GM12878 (cell line): ENCODE measurements at regions not wholly inside any gene's neighbourhood (a gene's known extent, or its start where the extent isn't known, plus 50 kb on each side); places are given as distances from the start of the nearest gene placed in this dataset.

ENCODE experiments used
- ATAC-seq: fragments of 200-7000 bp; cut with Tn5 transposase; 3 replicates; pipeline ENCODE4 v1.9.1; 2020; ENCODE audit warnings: mild to moderate bottlenecking, moderate library complexity
- BruUV-seq: library from RNA; stranded (reverse); fragments of 400-500 nt; replicated peaks from 2 replicates; lab custom pipeline; 2021; lab: Mats Ljungman, UMichigan
- CTCF ChIA-PET: fragments of 300-600 bp; sonication (Branson Sonifier 250); formaldehyde crosslinking; extraction: SDS; loops from one replicate; lab custom pipeline; 2021; ENCODE audit warnings: inconsistent platforms; lab: Yijun Ruan, JAX
- POLR2A ChIA-PET: fragments of 350-600 bp; formaldehyde crosslinking; extraction: SDS; loops from one replicate; lab custom pipeline; 2021; ENCODE audit warnings: inconsistent platforms; lab: Charles Lee
- RAD21 ChIA-PET: fragments of 300-600 bp; sonication (Branson Sonifier 250); formaldehyde crosslinking; loops from one replicate; lab custom pipeline; 2023; ENCODE audit warnings: antibody characterized with exemption; ENCODE audit not compliant: unreplicated experiment; lab: Charles Lee
- SMC1A ChIA-PET: fragments of 300-600 bp; sonication (Branson Sonifier 250); formaldehyde crosslinking; loops from one replicate; lab custom pipeline; 2023; ENCODE audit not compliant: unreplicated experiment, uncharacterized antibody; lab: Charles Lee
- DNase-seq: peaks from one replicate; pipeline ENCODE4 v3.0.0-alpha.2; 2011; ENCODE audit warnings: low read depth, low spot score
- FAIRE-seq: peaks from 3 replicates; lab custom pipeline; 2011; peaks lifted over from hg19 to GRCh38; lab: Jason Lieb, UNC
- H2AFZ ChIP-seq: 2 replicates; pipeline ENCODE4 v1.6.0; 2011; ENCODE audit warnings: low read depth, low read length, control low read depth; ENCODE audit not compliant: control insufficient read depth
- H3K27ac ChIP-seq: 2 replicates; pipeline ENCODE4 v1.5.1; 2011; ENCODE audit warnings: control low read depth; ENCODE audit not compliant: control insufficient read depth, insufficient read depth
- H3K27me3 ChIP-seq, 2 experiments: replicated peaks in 1 of 2; 2 replicates each; pipeline versions ENCODE4 v1.6.0 to v1.6.1; 2011; ENCODE audit warnings: low read length in 1 of 2; ENCODE audit not compliant: control insufficient read depth in 2 of 2, insufficient read depth in 2 of 2
- H3K36me3 ChIP-seq, 2 experiments: 2 replicates each; pipeline ENCODE4 v1.5.1; 2011; ENCODE audit warnings: low read length in 1 of 2; ENCODE audit not compliant: control insufficient read depth in 2 of 2, insufficient read depth in 2 of 2
- H3K4me1 ChIP-seq: 2 replicates; pipeline ENCODE4 v1.6.1; 2011; ENCODE audit warnings: mild to moderate bottlenecking, low read length, moderate library complexity, mixed read lengths; ENCODE audit not compliant: control insufficient read depth, insufficient read depth
- H3K4me2 ChIP-seq: 2 replicates; pipeline ENCODE4 v1.6.0; 2011; ENCODE audit warnings: control low read depth; ENCODE audit not compliant: control insufficient read depth, insufficient read depth
- H3K4me3 ChIP-seq: fragments of 200-600 bp; sonication (generic); 2 replicates; pipeline ENCODE4 v1.5.1; 2016
- H3K79me2 ChIP-seq: 2 replicates; pipeline ENCODE4 v1.6.0; 2011; ENCODE audit warnings: low read length; ENCODE audit not compliant: control insufficient read depth, insufficient read depth
- H3K9ac ChIP-seq: 2 replicates; pipeline ENCODE4 v1.8.0; 2011; ENCODE audit warnings: low read length, control low read depth, mixed read lengths; ENCODE audit not compliant: control insufficient read depth, insufficient read depth
- H3K9me3 ChIP-seq: replicated peaks from 3 replicates; pipeline ENCODE4 v1.5.1; 2011; ENCODE audit warnings: mild to moderate bottlenecking, low read length; ENCODE audit not compliant: control insufficient read depth, insufficient read depth
- H4K20me1 ChIP-seq: 2 replicates; pipeline ENCODE4 v1.6.0; 2011; ENCODE audit not compliant: control insufficient read depth, insufficient read depth
- ESRRA ChIP-seq: IDR thresholded peaks from 2 replicates; pipeline ENCODE4 v1.6.1; 2012; ENCODE audit warnings: mild to moderate bottlenecking, low read length, improper control_type of control experiment
- HDGF ChIP-seq: fragments of 450-650 bp; IDR thresholded peaks from 2 replicates; pipeline ENCODE4 v1.6.1; 2016; ENCODE audit warnings: antibody characterized with exemption
- MYC ChIP-seq: IDR thresholded peaks from 2 replicates; pipeline ENCODE4 v1.6.1; 2011; ENCODE audit warnings: mild to moderate bottlenecking, low read length, moderate library complexity, inconsistent platforms; ENCODE audit not compliant: insufficient read depth, insufficient replicate concordance, insufficient read length, severe bottlenecking
- NFYB ChIP-seq: IDR thresholded peaks from 2 replicates; pipeline ENCODE4 v1.6.1; 2011; ENCODE audit warnings: low read depth, mild to moderate bottlenecking, low read length, improper control_type of control experiment, moderate library complexity; ENCODE audit not compliant: insufficient read depth
- NRF1 ChIP-seq: conservative IDR thresholded peaks from 2 replicates; pipeline ENCODE4 v1.6.1; 2011; ENCODE audit warnings: mild to moderate bottlenecking, low read depth, low read length, improper control_type of control experiment
- PAX5 ChIP-seq: IDR thresholded peaks from 2 replicates; pipeline ENCODE4 v1.6.1; 2011; ENCODE audit warnings: low read depth, low read length, borderline replicate concordance
- RAD21 ChIP-seq: IDR thresholded peaks from 2 replicates; pipeline ENCODE4 v1.6.1; 2011; ENCODE audit warnings: mild to moderate bottlenecking, low read depth, low read length, moderate library complexity; ENCODE audit not compliant: insufficient read depth
- SIX5 ChIP-seq: IDR thresholded peaks from 2 replicates; pipeline ENCODE4 v1.6.1; 2011; ENCODE audit warnings: mild to moderate bottlenecking, low read depth, low read length, moderate library complexity; ENCODE audit not compliant: severe bottlenecking
- SREBF1 ChIP-seq: IDR thresholded peaks from 2 replicates; pipeline ENCODE4 v1.6.1; 2012; ENCODE audit warnings: mild to moderate bottlenecking, low read length
- TAF1 ChIP-seq: IDR thresholded peaks from 2 replicates; pipeline ENCODE4 v1.6.1; 2011; ENCODE audit warnings: mild to moderate bottlenecking, low read depth, low read length, borderline replicate concordance
- TCF12 ChIP-seq: IDR thresholded peaks from 2 replicates; pipeline ENCODE4 v1.6.1; 2011; ENCODE audit warnings: low read depth, mild to moderate bottlenecking, low read length
- WGBS: methylation state at CpG from one replicate; pipeline ENCODE4 v1.1.6; 2016; ENCODE audit warnings: low lambda C conversion rate; ENCODE audit not compliant: insufficient replicate concordance, insufficient coverage; ENCODE audit errors: missing lambda C conversion rate; 5-methylcytosine and 5-hydroxymethylcytosine counted together
- in situ Hi-C: fragments of 300-500 bp; cut with MboI; formaldehyde crosslinking; loops from 9 replicates; pipeline ENCODE4 v1.14.3; 2018; ENCODE audit warnings: mixed read lengths
- intact Hi-C: fragments of 100-400 bp; cut with micrococcal nuclease; formaldehyde crosslinking; loops from one replicate; pipeline ENCODE4 v1.14.2; 2022; ENCODE audit not compliant: unreplicated experiment
- TF ChIP-seq, protein P1 (sequence below): fragments of 450-650 bp; IDR thresholded peaks from 2 replicates; pipeline ENCODE4 v1.6.1; 2016; ENCODE audit warnings: mild to moderate bottlenecking
- TF ChIP-seq, protein P2 (sequence below): fragments of 450-650 bp; IDR thresholded peaks from 2 replicates; pipeline ENCODE4 v1.6.1; 2016; ENCODE audit warnings: mild to moderate bottlenecking, moderate library complexity, borderline replicate concordance
- TF ChIP-seq, protein P3 (sequence below): fragments of 450-650 bp; IDR thresholded peaks from 2 replicates; pipeline ENCODE4 v1.6.1; 2016; ENCODE audit warnings: mild to moderate bottlenecking
- TF ChIP-seq, protein P4 (sequence below): IDR thresholded peaks from 2 replicates; pipeline ENCODE4 v1.6.1; 2011; ENCODE audit warnings: mild to moderate bottlenecking, low read depth, low read length, moderate library complexity; ENCODE audit not compliant: insufficient replicate concordance
- TF ChIP-seq, protein P5 (sequence below): IDR thresholded peaks from 2 replicates; pipeline ENCODE4 v1.6.1; 2012; ENCODE audit warnings: low read length, inconsistent platforms

DNA sequence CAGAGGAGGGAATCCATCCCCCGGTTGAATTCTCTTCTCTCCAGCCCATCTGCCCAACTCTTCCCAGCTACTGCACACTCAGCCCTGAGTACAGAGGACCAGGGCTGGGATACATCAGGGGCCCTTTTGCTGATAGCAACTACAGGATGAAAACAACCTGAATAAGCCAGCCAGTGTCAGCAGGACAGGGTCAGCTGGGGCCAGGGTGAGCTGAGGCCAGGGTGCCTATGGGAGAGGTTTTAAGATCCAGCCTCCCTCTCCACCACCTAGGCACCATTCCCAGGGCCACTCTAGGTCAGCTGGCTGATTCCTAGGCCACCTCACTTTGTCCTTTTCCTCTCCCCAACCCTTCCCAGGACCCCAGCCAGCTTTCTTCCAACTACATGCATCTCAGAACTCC lies 83.8 kb downstream of the MRPL46 start:
- H3K4me3 ChIP-seq: no peak overlapping the region
- ChIA-PET SMC1A (no interaction called here), RAD21 (no interaction called here), POLR2A (no interaction called here), CTCF (no interaction called here)
- H3K27ac ChIP-seq: no peak overlapping the region
- H3K36me3 ChIP-seq: no peaks in the 10 kb centered on the region
- no peak for ATAC-seq
- H2AFZ ChIP-seq: no peak overlapping the region
- H3K9me3 ChIP-seq: no peaks in the 10 kb centered on the region
- BruUV-seq: no TSS peak
- no peak for DNase-seq
- intact Hi-C loops (no loop called here), in situ Hi-C loops (no loop called here)
- no peaks in the 10 kb centered on the region; a peak in 1 of 4 replicates for H3K27me3 ChIP-seq
- no peak overlapping the region for H3K4me2 ChIP-seq
- no peaks in the 10 kb centered on the region for H4K20me1 ChIP-seq
- FAIRE-seq: no peak
- 0% methylated on average over 1 of the region's 1 CpG for WGBS
- H3K4me1 ChIP-seq: no peaks in the 10 kb centered on the region
- no peak overlapping the region for H3K9ac ChIP-seq
- no peaks in the 10 kb centered on the region for H3K79me2 ChIP-seq
- TF ChIP-seq, protein P1, sequence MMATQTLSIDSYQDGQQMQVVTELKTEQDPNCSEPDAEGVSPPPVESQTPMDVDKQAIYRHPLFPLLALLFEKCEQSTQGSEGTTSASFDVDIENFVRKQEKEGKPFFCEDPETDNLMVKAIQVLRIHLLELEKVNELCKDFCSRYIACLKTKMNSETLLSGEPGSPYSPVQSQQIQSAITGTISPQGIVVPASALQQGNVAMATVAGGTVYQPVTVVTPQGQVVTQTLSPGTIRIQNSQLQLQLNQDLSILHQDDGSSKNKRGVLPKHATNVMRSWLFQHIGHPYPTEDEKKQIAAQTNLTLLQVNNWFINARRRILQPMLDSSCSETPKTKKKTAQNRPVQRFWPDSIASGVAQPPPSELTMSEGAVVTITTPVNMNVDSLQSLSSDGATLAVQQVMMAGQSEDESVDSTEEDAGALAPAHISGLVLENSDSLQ: no peak
- TF ChIP-seq, protein P2, sequence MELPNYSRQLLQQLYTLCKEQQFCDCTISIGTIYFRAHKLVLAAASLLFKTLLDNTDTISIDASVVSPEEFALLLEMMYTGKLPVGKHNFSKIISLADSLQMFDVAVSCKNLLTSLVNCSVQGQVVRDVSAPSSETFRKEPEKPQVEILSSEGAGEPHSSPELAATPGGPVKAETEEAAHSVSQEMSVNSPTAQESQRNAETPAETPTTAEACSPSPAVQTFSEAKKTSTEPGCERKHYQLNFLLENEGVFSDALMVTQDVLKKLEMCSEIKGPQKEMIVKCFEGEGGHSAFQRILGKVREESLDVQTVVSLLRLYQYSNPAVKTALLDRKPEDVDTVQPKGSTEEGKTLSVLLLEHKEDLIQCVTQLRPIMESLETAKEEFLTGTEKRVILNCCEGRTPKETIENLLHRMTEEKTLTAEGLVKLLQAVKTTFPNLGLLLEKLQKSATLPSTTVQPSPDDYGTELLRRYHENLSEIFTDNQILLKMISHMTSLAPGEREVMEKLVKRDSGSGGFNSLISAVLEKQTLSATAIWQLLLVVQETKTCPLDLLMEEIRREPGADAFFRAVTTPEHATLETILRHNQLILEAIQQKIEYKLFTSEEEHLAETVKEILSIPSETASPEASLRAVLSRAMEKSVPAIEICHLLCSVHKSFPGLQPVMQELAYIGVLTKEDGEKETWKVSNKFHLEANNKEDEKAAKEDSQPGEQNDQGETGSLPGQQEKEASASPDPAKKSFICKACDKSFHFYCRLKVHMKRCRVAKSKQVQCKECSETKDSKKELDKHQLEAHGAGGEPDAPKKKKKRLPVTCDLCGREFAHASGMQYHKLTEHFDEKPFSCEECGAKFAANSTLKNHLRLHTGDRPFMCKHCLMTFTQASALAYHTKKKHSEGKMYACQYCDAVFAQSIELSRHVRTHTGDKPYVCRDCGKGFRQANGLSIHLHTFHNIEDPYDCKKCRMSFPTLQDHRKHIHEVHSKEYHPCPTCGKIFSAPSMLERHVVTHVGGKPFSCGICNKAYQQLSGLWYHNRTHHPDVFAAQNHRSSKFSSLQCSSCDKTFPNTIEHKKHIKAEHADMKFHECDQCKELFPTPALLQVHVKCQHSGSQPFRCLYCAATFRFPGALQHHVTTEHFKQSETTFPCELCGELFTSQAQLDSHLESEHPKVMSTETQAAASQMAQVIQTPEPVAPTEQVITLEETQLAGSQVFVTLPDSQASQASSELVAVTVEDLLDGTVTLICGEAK: no peak
- TF ChIP-seq, protein P3, sequence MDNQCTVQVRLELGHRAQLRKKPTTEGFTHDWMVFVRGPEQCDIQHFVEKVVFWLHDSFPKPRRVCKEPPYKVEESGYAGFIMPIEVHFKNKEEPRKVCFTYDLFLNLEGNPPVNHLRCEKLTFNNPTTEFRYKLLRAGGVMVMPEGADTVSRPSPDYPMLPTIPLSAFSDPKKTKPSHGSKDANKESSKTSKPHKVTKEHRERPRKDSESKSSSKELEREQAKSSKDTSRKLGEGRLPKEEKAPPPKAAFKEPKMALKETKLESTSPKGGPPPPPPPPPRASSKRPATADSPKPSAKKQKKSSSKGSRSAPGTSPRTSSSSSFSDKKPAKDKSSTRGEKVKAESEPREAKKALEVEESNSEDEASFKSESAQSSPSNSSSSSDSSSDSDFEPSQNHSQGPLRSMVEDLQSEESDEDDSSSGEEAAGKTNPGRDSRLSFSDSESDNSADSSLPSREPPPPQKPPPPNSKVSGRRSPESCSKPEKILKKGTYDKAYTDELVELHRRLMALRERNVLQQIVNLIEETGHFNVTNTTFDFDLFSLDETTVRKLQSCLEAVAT: no peak
- TF ChIP-seq SREBF1 (no peak), NFYB (no peak), MYC (no peak), TCF12 (no peak), NRF1 (no peak), PAX5 (no peak), ESRRA (no peak), HDGF (no peak), RAD21 (no peak), SIX5 (no peak), TAF1 (no peak)
- TF ChIP-seq, protein P4, sequence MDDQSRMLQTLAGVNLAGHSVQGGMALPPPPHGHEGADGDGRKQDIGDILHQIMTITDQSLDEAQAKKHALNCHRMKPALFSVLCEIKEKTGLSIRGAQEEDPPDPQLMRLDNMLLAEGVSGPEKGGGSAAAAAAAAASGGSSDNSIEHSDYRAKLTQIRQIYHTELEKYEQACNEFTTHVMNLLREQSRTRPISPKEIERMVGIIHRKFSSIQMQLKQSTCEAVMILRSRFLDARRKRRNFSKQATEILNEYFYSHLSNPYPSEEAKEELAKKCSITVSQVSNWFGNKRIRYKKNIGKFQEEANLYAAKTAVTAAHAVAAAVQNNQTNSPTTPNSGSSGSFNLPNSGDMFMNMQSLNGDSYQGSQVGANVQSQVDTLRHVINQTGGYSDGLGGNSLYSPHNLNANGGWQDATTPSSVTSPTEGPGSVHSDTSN: no peak
- TF ChIP-seq, protein P5, sequence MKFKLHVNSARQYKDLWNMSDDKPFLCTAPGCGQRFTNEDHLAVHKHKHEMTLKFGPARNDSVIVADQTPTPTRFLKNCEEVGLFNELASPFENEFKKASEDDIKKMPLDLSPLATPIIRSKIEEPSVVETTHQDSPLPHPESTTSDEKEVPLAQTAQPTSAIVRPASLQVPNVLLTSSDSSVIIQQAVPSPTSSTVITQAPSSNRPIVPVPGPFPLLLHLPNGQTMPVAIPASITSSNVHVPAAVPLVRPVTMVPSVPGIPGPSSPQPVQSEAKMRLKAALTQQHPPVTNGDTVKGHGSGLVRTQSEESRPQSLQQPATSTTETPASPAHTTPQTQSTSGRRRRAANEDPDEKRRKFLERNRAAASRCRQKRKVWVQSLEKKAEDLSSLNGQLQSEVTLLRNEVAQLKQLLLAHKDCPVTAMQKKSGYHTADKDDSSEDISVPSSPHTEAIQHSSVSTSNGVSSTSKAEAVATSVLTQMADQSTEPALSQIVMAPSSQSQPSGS: no peak
